HepG2 (cell line): ENCODE measurements at regions not wholly inside any gene's neighbourhood (a gene's known extent, or its start where the extent isn't known, plus 50 kb on each side); places are given as distances from the start of the nearest gene placed in this dataset.

Experiments
- CBFB ChIP-seq: sonication (generic); formaldehyde crosslinking; IDR thresholded peaks from 2 replicates; pipeline ENCODE4 v1.4.0; 2020; ENCODE audit warnings: missing genetic modification reagents
- HDAC2 ChIP-seq: sonication (generic); formaldehyde crosslinking; IDR thresholded peaks from 2 replicates; pipeline ENCODE4 v1.4.0; 2020; ENCODE audit warnings: missing genetic modification reagents
- IKZF4 ChIP-seq: sonication (generic); formaldehyde crosslinking; IDR thresholded peaks from 2 replicates; pipeline ENCODE4 v1.5.1; 2020; ENCODE audit warnings: borderline replicate concordance, mild to moderate bottlenecking, low read depth, missing genetic modification reagents; ENCODE audit errors: not compliant biosample characterization
- KLF13 ChIP-seq: sonication (generic); formaldehyde crosslinking; IDR thresholded peaks from 2 replicates; pipeline ENCODE4 v1.4.0; 2020; ENCODE audit warnings: mild to moderate bottlenecking, missing genetic modification reagents
- MAX ChIP-seq: IDR thresholded peaks from 2 replicates; pipeline ENCODE4 v1.6.1; 2012; ENCODE audit warnings: inconsistent platforms
- MEIS2 ChIP-seq: sonication (generic); formaldehyde crosslinking; IDR thresholded peaks from 2 replicates; pipeline ENCODE4 v1.9.0; 2021; ENCODE audit warnings: mild to moderate bottlenecking, missing genetic modification reagents
- MLX ChIP-seq: IDR thresholded peaks from 2 replicates; pipeline ENCODE4 v1.6.1; 2016
- MYC ChIP-seq: sonication (generic); formaldehyde crosslinking; IDR thresholded peaks from 2 replicates; pipeline ENCODE4 v1.9.0; 2021; ENCODE audit warnings: missing genetic modification reagents, borderline replicate concordance
- NRL ChIP-seq: sonication (generic); formaldehyde crosslinking; IDR thresholded peaks from 2 replicates; pipeline ENCODE4 v1.5.0; 2020; ENCODE audit warnings: missing genetic modification reagents, mild to moderate bottlenecking, moderate library complexity, borderline replicate concordance
- RBAK ChIP-seq: sonication (generic); formaldehyde crosslinking; IDR thresholded peaks from 2 replicates; pipeline ENCODE4 v1.5.1; 2020; ENCODE audit warnings: mild to moderate bottlenecking, missing genetic modification reagents
- SIN3B ChIP-seq: fragments of 150-350 bp; IDR thresholded peaks from 2 replicates; pipeline ENCODE4 v1.6.1; 2014; ENCODE audit warnings: low read length
- TFAP4 ChIP-seq: sonication (generic); IDR thresholded peaks from 2 replicates; pipeline ENCODE4 v1.6.1; 2016; ENCODE audit warnings: low read depth, borderline replicate concordance
- ZNF101 ChIP-seq: sonication (generic); formaldehyde crosslinking; IDR thresholded peaks from 2 replicates; pipeline ENCODE4 v1.4.0; 2020; ENCODE audit warnings: mild to moderate bottlenecking, low read depth, missing genetic modification reagents, borderline replicate concordance
- ZNF251 ChIP-seq: sonication (generic); formaldehyde crosslinking; IDR thresholded peaks from 2 replicates; pipeline ENCODE4 v1.9.0; 2021; ENCODE audit warnings: mild to moderate bottlenecking, missing genetic modification reagents
- ZNF264 ChIP-seq: sonication (generic); formaldehyde crosslinking; IDR thresholded peaks from 2 replicates; pipeline ENCODE4 v1.4.0; 2020; ENCODE audit warnings: missing genetic modification reagents
- ZNF430 ChIP-seq: sonication (generic); formaldehyde crosslinking; IDR thresholded peaks from 2 replicates; pipeline ENCODE4 v1.9.0; 2021; ENCODE audit warnings: mild to moderate bottlenecking, missing genetic modification reagents
- ZNF44 ChIP-seq: sonication (generic); formaldehyde crosslinking; IDR thresholded peaks from 2 replicates; pipeline ENCODE4 v1.5.1; 2020; ENCODE audit warnings: mild to moderate bottlenecking, missing genetic modification reagents
- ZNF569 ChIP-seq: sonication (generic); formaldehyde crosslinking; IDR thresholded peaks from 2 replicates; pipeline ENCODE4 v1.5.0; 2020; ENCODE audit warnings: mild to moderate bottlenecking, missing genetic modification reagents, moderate library complexity, borderline replicate concordance
- ZNF629 ChIP-seq: sonication (generic); formaldehyde crosslinking; conservative IDR thresholded peaks from 2 replicates; pipeline ENCODE4 v1.5.0; 2020; ENCODE audit warnings: missing genetic modification reagents
- ZNF672 ChIP-seq: sonication (generic); formaldehyde crosslinking; IDR thresholded peaks from 2 replicates; pipeline ENCODE4 v1.8.1; 2022; ENCODE audit warnings: missing genetic modification reagents
- ZSCAN9 ChIP-seq: IDR thresholded peaks from 2 replicates; pipeline ENCODE4 v1.6.1; 2016; ENCODE audit warnings: borderline replicate concordance
- TF ChIP-seq, protein P1 (sequence below): sonication (generic); formaldehyde crosslinking; IDR thresholded peaks from 2 replicates; pipeline ENCODE4 v1.5.1; 2020; ENCODE audit warnings: missing genetic modification reagents, mild to moderate bottlenecking, borderline replicate concordance

- TF ChIP-seq ZNF569 (CRISPR knock-in tag) (no peak), SIN3B (no peak), ZNF44 (0 out of 2 replicates have a peak, but pooled peaks have one; percentile 54), ZNF264 (no peak), HDAC2 (CRISPR knock-in tag) (peak; percentile 16; the same call in 1 of the 2 replicates), ZNF251 (no peak), CBFB (CRISPR knock-in tag) (no peak), ZNF672 (no peak), MYC (CRISPR knock-in tag) (peak; percentile 51; the same call in 1 of the 2 replicates), MAX (no peak), MEIS2 (0 out of 2 replicates have a peak, but pooled peaks have one; percentile 47), ZSCAN9 (no peak), ZNF430 (CRISPR knock-in tag) (no peak), IKZF4 (CRISPR knock-in tag) (no peak), ZNF101 (no peak), TFAP4 (no peak), ZNF629 (CRISPR knock-in tag) (peak; percentile 44; the same call in 1 of the 2 replicates), NRL (CRISPR knock-in tag) (peak; percentile 90), RBAK (CRISPR knock-in tag) (no peak), KLF13 (no peak), MLX (CRISPR knock-in tag) (no peak)
- TF ChIP-seq, protein P1, sequence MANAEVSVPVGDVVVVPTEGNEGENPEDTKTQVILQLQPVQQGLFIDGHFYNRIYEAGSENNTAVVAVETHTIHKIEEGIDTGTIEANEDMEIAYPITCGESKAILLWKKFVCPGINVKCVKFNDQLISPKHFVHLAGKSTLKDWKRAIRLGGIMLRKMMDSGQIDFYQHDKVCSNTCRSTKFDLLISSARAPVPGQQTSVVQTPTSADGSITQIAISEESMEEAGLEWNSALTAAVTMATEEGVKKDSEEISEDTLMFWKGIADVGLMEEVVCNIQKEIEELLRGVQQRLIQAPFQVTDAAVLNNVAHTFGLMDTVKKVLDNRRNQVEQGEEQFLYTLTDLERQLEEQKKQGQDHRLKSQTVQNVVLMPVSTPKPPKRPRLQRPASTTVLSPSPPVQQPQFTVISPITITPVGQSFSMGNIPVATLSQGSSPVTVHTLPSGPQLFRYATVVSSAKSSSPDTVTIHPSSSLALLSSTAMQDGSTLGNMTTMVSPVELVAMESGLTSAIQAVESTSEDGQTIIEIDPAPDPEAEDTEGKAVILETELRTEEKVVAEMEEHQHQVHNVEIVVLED (CRISPR knock-in tag), result no peak; the same call in 1 of the 2 replicates
Observed at GRCh38 chr6:26251354-26252076, 113.5 kb upstream of the BTN3A2 start (continued).
